GM13977 (cell line): ENCODE measurements at regions not wholly inside any gene's neighbourhood (a gene's known extent, or its start where the extent isn't known, plus 50 kb on each side); places are given as distances from the start of the nearest gene placed in this dataset.

Experiments
- DNase-seq: peaks from one replicate; pipeline ENCODE4 v3.0.0; 2012; ENCODE audit warnings: low spot score
- in situ Hi-C: fragments of 300-500 bp; cut with MboI; formaldehyde crosslinking; loops from one replicate; pipeline ENCODE4 v1.12.0; 2022; ENCODE audit warnings: low sequenced_read_pairs, low pct_unique_long_range_greater_than_20kb, mixed read lengths, inconsistent platforms; ENCODE audit not compliant: unreplicated experiment
- TF ChIP-seq, protein P1 (sequence below): IDR thresholded peaks from 2 replicates; pipeline ENCODE4 v1.5.1; 2012; ENCODE audit warnings: mild to moderate bottlenecking, control low read depth; ENCODE audit not compliant: insufficient read depth; ENCODE audit errors: extremely low read depth, missing control alignments

DNA sequence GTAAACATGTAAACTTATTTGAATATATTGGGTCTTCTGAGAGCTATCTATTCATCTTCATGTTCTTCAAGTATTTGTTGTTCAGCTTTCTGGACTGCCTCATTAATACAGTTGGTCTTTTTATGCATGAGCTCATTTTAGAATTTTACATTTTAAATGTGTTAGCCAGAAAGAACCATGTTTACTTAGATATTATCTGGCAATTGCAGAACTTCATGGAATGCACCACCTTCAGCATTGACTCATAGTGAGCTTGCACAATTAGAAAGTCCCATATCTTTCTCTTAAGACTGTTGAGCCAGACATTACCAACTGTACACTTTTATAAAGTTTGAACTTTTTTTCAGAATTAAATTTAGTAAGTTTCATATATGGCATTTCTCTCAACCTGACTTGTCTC, 536.7 kb downstream of the RIT2 start:
- TF ChIP-seq, protein P1, sequence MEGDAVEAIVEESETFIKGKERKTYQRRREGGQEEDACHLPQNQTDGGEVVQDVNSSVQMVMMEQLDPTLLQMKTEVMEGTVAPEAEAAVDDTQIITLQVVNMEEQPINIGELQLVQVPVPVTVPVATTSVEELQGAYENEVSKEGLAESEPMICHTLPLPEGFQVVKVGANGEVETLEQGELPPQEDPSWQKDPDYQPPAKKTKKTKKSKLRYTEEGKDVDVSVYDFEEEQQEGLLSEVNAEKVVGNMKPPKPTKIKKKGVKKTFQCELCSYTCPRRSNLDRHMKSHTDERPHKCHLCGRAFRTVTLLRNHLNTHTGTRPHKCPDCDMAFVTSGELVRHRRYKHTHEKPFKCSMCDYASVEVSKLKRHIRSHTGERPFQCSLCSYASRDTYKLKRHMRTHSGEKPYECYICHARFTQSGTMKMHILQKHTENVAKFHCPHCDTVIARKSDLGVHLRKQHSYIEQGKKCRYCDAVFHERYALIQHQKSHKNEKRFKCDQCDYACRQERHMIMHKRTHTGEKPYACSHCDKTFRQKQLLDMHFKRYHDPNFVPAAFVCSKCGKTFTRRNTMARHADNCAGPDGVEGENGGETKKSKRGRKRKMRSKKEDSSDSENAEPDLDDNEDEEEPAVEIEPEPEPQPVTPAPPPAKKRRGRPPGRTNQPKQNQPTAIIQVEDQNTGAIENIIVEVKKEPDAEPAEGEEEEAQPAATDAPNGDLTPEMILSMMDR, result no peak
- in situ Hi-C loops, result no loop called here
- no peak for DNase-seq

DNA sequence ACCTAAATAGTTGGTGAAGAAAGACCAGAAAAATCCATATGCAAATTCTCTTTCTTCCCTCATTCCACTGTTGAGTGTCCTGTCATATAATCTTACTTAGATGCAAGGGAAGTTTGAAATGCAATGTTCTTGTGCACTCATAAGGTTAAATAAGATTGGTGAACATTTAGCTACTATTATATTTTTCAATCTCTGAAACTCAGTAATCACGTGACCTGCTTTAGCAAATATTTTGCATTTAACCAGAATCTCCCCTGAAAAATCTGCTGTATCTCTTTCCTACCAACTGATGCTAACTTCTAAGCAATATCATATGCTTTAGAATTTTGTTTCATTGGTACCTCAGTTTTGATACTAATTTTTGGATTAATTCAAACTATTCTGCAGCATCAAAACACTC, 533.2 kb downstream of the RIT2 start:
- in situ Hi-C loops, result no loop called here
- TF ChIP-seq, protein P1, result no peak
- no peak for DNase-seq

- TF ChIP-seq, protein P1, result no peak
- in situ Hi-C loops, result no loop called here
These were observed 532.2 kb downstream of the RIT2 start for GRCh38 chr18:42583283-42583731.

GRCh38 chr18:42586601-42587000, 528.9 kb downstream of the RIT2 start:
- TF ChIP-seq, protein P1, result no peak
- in situ Hi-C loops, result no loop called here
- no peak for DNase-seq

More at GRCh38 chr18:42583283-42583731, 532.2 kb downstream of the RIT2 start:
- no peak for DNase-seq

GRCh38 chr18:42588786-42589185, 526.7 kb downstream of the RIT2 start:
- TF ChIP-seq, protein P1, result no peak
- no peak for DNase-seq
- in situ Hi-C loops, result no loop called here

DNA sequence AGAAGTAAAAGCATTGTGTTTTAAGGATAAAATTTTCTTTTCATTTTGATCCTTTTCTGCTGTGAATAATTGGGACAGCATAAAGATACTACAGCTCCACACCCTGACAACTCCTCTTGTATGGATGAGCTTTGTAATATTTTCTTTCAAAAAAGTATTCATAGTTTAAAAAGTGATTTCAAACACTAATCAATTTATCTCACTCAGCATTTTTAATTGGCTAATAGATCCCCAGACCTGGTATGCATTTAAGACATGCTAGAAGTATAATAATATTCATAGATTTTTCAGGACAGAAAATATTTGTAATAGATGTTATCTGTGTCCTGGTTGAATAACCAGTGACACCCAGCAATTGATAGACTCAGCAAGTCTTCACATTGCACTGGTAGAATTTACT, 510.7 kb downstream of the RIT2 start:
- no peak for DNase-seq
- TF ChIP-seq, protein P1, result no peak
- in situ Hi-C loops, result no loop called here
